GM18873 (cell line): ENCODE measurements at regions not wholly inside any gene's neighbourhood (a gene's known extent, or its start where the extent isn't known, plus 50 kb on each side); places are given as distances from the start of the nearest gene placed in this dataset.
A peak's percentile ranks its signal among the peaks of the same experiment; 100 is the strongest.

Source experiments
- ATAC-seq: cut with Tn5 transposase; IDR thresholded peaks from one replicate; pipeline ENCODE4 v1.9.1; 2021; ENCODE audit warnings: mild to moderate bottlenecking, moderate library complexity, moderate number of reproducible peaks; ENCODE audit not compliant: unreplicated experiment, low FRiP score

DNA sequence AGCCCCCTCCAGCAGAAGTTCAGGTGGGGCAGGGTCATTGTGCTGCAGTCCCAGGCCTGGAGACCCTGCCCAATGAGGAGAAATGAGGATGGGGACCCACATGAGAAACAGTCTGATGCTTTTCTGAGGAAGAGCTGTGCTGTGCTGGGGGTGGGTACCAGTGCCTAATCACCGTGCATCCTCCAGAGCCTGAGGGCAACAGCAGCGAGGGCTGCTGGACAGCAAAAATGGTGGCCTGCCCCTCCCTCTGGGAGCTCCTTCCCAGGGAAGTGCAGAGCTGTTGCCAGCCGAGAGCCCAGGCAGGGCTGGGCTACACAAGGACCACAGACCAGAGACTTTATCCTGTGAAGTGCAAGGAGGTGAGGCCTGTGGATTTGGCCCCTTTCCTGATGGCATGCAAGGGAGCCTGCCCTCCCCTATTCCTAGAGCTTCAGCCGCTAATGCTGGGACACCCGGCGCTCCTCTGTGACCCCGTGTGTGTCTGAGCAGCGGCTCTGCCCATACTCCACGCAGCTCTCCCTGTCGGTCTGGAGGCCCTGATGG lies 134.8 kb downstream of the DSEL start:
- ATAC-seq: no peak

DNA sequence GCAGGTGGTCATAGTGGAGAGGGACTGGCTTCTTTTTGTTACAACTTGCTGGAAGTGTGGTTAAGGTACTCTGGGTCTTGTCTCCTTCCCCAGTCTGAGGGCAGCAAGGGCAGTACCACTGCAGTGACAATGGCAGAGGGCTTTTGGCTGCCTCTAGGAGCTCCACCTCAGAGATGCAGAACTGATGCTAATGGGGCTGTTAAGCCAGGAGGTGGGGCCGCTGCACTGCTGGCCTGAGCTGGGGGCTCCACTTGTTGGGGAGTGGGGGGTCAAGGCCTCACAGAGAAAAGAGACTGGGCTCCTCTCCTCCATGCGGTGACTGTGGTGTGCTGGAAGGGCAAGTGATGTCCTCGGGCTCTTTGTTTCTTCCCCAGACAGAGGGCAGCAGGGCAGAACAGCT lies 135.7 kb downstream of the DSEL start:
- no peak for ATAC-seq

DNA sequence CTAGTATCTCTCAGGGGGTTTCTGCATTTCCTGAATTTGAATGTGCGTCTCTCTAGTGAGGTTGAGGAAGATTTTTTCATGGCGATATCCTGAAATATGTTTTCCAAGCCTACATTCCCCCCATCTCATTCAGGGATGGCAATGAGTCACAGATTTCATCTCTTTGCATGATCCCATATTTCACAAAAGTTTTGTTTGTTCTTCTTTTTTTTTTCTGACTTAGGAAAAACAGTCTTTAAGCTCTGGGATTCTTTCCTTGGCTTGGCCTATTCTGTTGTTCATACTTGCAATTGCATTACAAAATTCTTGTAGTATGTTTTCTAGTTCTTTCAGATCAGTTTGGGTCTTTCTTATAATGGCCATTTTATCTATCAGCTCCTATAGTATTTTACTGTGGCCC lies 136.5 kb downstream of the DSEL start:
- no peak for ATAC-seq

DNA sequence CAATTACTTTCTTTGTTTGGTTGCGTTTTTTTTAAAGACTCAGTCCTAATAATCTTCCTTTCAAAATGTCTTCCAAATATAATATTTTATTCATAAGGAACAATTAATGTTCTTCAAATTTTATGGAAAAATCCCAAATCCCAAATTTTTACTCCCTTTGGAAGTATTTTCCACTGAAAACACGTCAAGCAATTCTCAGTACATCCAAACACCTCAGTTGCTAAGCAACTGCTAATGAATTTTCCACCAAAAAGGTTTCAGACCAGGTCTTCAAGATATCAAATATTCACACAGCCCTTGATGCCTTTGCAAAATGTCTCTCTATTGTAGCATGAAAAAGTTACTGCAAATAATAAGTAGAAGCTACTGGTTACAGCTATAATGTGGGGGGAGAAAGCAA lies 140.1 kb downstream of the DSEL start:
- ATAC-seq: no peak

DNA sequence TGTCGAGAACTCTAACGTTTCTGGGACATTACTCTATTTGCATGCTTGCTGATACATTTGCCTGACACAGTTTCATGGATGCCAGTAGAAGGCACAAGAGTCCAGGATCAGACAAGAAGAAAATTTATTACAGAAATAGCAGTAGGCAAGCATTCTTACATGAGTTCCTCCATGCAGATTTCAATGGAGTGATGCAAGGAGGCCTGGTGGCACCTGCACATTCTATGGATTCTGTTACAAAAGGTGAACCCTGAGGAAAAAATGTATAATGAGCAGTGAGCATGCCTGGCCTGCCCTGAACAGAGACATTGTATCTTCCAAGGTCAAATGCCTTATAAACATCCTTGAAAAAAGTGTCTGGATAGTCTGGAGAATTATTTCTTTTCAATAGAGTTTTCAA lies 142.9 kb downstream of the DSEL start:
- ATAC-seq: no peak

DNA sequence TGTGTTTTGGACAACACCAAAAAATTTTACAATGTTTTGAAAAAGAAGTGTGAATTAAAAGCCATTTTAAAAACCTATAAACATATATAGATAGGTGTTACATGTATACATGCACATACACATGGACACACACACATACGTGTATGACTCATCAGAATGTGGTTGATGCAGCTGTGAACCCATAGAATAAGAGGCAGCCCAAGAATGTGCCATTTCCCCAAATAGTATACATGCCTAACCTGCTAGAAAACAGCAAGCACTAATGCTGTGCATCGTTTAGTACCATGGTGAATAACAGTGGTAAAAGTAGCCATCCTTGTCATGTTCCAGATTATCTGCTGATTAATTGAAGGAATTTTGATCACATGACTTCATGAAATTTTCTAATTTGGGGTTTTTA lies 149.0 kb downstream of the DSEL start:
- no peak for ATAC-seq

DNA sequence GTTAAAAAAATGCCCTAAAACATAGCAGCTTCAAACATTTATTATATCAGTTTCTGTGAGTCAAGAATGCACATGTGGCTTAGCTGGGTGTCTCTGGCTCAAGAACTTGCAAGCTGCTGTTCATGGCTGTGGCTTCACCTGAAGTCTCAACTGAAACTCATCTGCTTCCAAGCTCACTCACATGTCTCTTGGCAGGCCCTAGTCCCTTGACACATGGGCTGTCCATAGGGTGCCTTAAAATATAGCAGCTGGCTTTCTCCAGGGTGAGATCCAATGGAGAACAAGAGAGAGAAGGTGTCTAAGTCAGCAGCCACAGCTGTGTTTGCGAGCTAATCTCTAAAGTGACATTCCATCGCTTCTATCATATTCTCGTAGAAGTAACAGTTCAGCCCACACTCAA lies 152.8 kb downstream of the DSEL start:
- no peak for ATAC-seq

DNA sequence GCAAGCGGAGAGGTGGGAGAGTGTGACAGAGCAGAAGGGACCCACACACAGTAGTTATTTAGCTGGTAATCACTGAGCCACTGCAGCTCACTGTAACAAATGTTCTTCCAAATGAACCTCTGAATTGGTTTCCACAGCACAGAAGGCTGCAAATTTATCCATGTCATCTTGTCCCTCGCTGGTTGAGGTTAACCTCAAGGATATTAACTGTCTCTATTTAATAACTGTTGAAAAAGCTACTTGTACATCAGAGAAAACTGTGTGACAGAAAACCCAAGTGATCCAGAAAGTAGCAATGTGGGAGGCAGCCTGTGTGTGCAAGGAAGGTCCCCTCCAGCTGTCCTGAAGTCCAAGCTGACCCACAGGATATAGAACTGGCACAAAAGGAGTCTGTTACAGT lies 153.6 kb downstream of the DSEL start:
- no peak for ATAC-seq

DNA sequence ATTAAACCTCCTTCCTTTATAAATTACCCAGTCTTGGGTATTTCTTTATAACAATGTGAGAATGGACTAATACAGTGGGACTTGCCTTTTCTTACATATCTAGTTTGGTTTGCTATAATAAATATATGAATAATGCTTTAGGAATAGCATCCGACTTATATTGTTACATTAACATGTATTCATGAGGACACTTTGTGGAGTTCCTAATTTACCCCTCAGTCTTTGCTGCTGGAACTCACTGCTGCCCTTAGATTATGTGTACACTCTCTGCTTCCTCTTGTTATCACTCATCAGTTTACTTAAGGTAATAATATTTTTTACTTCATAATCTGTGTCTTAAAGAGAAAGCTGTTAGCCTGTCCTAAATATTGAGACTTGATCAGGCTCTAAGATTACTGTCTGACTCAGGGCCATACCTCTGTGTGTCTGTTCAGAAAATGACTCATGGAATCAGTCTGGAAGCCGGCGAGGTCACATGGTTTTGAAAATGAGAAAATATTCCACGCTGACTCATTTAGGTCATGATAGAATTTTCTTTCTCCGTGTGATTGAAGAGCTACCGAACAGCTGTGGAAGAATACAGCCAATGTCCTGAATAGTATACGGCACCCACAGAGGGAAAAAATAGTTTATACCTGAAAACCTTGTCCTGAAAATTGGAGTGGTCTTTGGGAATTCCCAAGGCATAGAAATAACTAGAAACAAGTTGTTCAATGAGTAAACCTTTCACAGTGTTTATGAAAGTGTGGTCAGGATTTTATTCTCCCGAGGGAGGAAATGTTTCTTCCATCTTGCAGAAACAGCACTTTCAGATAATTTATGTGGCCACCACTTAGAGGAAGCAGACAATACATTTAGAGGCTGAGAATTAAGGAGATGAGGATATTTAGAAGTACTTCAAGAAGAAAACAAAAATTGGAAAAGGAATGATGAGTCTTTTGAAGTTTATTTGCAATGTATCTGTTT lies 156.4 kb downstream of the DSEL start:
- peak; percentile 69 for ATAC-seq

DNA sequence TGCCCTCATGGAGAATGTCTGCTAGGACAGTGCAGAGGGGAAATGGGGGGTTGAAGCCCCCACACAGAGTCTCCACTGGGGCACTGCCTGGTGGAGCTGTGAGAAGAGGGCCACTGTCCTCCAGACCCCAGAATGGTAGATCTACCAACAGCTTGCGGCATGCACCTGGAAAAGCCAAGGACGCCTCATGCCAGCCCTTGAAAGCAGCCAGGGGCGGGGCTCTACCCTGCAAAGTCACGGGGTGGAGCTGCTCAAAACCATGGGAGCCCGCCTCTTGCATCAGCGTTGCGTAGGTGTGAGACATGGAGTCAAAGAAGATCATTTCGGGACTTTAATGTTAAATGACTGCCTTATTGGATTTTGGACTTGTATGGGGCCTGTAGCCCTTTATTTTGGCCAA lies 157.6 kb downstream of the DSEL start:
- ATAC-seq: no peak

DNA sequence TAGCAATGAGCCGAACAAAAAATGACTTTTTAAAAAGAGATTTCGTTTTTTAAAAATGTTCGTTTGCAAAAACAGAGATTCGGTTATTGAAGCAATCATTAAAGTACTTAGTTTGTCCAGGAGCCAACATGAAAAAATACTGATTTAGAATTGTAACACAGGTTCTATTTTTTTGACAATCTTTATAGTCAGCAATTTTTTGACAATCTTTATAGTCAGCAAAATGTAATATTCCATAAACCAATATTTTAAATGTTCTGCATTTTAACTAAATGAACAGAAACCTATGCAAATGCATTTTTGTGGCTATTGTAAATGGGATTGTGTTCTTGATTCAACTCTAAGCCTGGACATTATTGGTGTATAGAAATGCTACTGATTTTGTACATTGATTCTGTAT lies 161.8 kb downstream of the DSEL start:
- ATAC-seq: no peak

DNA sequence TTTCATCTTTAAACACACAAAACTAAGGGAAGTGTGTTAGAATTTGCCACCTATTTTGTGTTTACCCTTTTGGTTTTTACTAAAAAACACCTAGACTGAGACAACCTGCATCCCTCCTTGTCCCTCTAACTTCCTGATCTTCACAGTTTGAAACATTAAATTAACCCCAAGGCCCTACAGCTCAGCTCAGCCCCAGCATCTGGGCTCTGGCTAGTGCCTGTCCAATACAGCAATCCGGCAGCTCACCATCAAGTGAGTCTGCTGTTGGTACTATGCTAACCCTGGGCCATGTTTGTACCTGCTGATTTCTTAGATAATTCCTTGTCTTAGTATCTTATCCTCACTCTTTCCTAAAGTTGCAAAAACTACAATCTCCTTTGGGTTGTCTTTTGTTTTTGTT lies 162.4 kb downstream of the DSEL start:
- no peak for ATAC-seq

DNA sequence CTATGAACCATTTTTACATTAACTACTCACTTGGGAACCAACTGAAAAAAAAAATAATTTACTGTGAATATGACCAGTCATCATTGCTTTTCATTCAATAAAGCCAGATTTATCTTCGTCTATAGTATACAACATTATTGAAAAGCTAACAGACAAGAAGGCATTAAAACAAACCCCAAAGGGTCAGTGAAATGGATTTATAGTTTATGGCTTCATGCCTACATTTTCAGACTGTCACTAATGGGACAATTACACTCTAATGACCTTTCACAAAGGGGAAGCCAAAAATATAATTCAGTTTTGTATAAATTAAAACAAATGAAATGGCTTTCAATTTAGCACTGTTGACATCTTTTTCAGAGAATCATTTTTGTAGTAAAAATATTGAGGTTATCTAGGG lies 169.1 kb downstream of the DSEL start:
- no peak for ATAC-seq

DNA sequence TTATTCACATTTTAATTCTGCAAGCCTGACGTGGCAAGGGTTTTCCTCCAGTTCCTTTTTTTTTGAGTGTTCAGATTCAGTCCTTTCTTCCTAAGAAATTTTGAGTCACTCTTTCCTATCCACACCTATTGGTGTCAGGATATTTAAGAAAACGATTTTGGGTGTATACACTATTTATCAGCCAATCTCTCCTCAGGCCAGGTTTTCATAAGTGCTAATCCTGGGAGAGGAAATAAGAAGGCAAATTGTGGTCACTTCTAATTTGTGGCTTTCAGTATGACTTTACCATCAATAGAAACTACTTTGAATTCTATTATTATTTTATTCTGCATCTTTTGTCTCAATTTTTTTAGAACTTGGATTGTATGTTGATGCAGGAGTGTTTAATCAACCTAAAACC lies 174.4 kb downstream of the DSEL start:
- no peak for ATAC-seq

DNA sequence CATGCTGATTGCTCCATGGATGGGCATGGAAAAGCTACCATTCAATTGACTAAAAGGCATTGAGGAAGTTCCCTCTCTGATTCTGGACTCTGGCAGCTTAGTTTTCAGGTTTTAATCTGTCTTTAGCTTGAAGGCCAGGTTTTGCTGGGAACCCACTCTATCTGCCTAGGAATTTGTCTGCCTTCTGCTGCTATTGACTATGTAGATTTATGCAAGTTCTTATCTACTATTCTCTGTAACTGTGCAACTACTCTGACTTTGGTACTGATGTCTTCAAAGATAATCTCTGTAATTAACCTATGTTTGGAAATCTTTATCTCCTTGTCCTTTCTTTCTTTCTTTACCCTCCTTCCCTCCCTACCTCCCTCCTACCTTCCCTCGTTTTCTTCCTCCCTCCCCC lies 178.8 kb downstream of the DSEL start:
- no peak for ATAC-seq

DNA sequence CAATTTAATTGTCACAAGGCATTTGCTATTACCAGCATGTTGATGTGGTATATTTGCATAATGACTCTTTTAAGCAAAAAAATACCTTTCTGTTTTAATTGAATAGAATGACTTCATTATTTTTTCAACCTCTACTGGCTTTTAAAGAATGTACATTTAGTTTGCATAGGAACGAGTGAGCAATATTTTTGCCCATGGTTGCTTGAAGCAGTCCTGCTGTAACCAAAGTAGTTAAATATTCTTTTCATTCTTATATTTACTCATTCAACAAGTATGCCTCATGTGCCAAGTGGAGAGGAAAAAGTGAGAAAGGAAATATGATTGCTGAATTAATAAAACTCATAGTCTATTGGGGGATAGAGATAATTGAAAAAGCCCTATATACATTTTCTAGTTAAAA lies 184.7 kb downstream of the DSEL start:
- ATAC-seq: no peak

DNA sequence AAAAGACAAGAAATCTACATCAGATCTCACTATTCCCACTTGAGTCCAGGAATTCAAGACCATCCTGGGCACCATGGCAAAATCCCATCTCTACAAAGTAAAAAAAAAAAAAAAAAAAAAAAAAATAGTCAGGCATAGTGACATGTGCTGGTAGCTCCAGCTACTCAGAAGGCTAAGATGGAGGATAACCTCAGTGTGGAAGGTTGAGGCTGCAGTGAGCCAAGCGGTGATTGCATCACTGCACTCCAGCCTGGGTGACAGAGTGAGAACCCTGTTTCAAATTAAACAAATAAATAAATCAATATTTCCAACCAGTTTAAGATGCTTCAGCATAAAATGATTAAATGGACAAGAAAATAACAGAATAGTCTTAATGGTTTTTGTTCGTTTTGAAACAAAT lies 197.4 kb downstream of the DSEL start:
- no peak for ATAC-seq

DNA sequence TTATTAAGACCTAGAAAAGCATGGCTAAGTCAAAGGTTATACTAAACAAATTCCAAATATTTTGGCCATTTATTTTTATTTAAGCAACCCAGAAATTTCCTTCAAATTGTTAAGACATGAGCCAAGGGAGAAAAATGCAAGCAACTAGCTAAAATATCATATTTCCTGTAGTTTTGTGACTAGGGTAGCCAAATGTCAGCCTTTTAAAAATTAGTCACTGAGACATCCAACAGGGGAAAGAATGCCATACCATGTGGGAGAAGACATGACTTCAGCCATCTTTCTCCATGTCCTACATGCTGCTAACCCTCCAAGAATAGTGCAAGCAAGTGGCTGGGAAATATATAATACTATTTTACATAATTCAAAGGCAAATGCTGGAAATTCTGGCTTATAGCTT lies 197.9 kb downstream of the DSEL start:
- ATAC-seq: no peak

DNA sequence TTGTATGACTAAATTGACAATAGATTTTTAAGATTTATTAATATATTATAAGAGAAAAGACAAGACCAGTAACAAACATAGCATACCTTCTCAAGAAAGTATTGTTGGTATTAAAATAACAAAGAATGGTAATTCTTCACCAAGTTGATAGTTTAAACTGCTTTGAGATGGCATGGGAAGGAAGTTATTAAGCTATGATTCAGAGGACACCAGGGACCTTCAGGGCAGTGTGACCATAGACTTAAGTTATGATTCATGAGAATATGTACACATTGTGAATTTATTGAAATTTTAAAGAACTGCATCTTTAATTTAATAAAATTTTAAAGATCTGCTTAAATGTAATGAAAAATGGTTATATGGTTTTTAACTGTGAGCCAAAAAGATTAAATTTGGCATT lies 205.7 kb downstream of the DSEL start:
- no peak for ATAC-seq

DNA sequence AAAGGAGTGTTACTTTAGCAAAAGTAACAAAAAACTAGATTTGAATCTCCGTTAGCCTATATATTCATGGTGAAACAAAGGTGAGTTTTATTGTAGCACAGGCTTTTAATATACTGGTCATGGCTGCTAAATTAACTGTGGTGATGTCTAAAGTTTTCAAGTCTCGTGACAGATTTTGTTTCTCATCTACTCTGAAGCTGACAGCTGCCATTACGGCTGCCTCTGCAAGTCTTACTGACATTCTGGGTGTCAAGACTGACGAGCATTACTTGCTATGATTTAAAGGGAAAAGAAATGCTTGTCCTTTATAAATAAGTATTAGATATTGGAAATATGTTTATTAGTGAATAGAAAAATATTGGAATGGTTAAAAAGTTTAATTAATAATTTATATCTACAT lies 207.7 kb downstream of the DSEL start:
- no peak for ATAC-seq

DNA sequence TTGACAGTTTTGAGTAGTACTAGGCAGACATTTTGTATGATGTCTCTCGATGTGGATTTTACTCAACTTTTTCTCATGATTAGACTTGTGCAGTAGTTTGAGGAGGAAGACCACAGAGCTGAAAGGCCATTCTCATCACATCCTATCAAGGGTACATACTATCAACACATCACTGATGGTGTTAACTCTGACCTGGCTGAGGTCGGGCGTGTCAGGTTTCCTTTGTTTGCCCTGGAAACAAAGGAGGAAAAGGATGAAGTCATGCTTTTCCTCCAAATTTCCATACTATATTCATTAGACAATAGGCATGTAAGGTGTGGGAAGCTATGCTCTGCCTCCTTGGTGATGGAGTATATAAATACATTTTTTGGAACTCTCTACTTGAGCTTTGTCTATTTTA lies 211.1 kb downstream of the DSEL start:
- no peak for ATAC-seq

DNA sequence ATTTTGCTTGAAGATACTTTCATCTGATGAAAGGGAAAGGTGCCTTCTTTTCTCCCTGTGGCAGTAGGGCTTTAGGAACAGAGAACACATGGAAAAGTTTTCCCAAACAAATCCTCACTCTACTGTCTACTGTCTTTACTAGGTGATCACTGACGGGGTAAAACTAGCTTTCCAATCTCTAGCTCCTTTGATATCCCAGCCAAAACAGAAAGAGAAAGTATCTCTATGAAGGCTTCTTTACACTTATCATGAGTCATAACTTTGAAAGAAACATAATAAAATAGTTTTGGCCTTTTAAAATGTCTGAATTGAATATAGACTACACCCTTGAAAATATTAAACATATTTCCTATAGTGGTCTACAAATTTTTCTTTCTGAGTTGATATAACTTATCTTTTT lies 214.5 kb downstream of the DSEL start:
- ATAC-seq: no peak
